ENCODE measurements at regions not wholly inside any gene's neighbourhood (a gene's known extent, or its start where the extent isn't known, plus 50 kb on each side); places are given as distances from the start of the nearest gene placed in this dataset.
A peak's percentile ranks its signal among the peaks of the same experiment; 100 is the strongest.

DNA sequence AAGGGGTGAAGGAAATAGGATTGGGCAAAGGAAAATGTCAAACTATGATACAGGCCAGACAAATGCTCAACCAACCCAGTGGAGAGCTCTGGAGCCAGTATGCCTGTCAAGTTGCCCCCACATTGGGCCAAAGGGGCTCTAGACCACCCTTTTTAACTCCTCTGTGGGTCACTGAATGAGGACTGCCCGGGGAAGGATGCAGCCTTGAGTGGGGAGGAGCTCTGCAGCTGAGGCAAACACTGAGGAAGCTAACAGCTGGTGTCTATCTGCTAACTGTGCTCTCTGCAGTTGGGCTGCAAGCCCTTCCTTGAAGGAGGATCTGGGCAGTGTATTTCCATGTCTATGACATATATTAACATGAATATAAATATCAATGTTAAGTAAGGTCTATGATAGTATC is 98.4 kb upstream of the PRSS16 start (continued):
- TF ChIP-seq, protein P1, sequence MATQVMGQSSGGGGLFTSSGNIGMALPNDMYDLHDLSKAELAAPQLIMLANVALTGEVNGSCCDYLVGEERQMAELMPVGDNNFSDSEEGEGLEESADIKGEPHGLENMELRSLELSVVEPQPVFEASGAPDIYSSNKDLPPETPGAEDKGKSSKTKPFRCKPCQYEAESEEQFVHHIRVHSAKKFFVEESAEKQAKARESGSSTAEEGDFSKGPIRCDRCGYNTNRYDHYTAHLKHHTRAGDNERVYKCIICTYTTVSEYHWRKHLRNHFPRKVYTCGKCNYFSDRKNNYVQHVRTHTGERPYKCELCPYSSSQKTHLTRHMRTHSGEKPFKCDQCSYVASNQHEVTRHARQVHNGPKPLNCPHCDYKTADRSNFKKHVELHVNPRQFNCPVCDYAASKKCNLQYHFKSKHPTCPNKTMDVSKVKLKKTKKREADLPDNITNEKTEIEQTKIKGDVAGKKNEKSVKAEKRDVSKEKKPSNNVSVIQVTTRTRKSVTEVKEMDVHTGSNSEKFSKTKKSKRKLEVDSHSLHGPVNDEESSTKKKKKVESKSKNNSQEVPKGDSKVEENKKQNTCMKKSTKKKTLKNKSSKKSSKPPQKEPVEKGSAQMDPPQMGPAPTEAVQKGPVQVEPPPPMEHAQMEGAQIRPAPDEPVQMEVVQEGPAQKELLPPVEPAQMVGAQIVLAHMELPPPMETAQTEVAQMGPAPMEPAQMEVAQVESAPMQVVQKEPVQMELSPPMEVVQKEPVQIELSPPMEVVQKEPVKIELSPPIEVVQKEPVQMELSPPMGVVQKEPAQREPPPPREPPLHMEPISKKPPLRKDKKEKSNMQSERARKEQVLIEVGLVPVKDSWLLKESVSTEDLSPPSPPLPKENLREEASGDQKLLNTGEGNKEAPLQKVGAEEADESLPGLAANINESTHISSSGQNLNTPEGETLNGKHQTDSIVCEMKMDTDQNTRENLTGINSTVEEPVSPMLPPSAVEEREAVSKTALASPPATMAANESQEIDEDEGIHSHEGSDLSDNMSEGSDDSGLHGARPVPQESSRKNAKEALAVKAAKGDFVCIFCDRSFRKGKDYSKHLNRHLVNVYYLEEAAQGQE (IDR thresholded peaks at IDR 0.05): no peak
- TF ChIP-seq HEYL (CRISPR knock-in tag; IDR thresholded peaks at IDR 0.05) (no peak), GATA3 (IDR thresholded peaks at IDR 0.05; ENCODE audit: borderline replicate concordance) (no peak), JUN (IDR thresholded peaks at IDR 0.05) (no peak), ZC3H11A (IDR thresholded peaks at IDR 0.05) (no peak)
- TF ChIP-seq, protein P2, sequence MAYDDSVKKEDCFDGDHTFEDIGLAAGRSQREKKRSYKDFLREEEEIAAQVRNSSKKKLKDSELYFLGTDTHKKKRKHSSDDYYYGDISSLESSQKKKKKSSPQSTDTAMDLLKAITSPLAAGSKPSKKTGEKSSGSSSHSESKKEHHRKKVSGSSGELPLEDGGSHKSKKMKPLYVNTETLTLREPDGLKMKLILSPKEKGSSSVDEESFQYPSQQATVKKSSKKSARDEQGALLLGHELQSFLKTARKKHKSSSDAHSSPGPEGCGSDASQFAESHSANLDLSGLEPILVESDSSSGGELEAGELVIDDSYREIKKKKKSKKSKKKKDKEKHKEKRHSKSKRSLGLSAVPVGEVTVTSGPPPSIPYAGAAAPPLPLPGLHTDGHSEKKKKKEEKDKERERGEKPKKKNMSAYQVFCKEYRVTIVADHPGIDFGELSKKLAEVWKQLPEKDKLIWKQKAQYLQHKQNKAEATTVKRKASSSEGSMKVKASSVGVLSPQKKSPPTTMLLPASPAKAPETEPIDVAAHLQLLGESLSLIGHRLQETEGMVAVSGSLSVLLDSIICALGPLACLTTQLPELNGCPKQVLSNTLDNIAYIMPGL (CRISPR knock-in tag; IDR thresholded peaks at IDR 0.05; ENCODE audit: borderline replicate concordance): no peak

DNA sequence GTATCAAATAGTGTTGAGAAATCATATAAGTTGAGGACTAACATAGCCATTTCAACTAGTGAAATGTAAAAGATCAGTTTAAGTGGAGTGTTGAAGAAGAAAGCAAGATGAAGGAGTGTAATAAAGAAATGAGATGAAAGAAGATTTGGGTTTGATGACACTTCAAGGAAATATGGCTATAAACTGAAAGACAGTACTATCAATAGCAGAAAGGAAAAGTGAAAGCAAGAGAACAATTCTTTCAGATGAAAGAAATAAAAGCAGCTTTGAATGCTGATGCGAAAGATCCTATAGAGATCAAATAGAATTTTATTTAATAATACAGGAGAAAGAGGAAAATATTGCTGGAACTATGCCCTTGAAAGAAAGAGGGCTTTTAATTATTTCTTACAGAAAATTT is 92.8 kb upstream of the PRSS16 start:
- no peaks in the 10 kb centered on the region for H3K4me1 ChIP-seq
- WGBS (ENCODE audit: missing lambda C conversion rate): 93% methylated on average over 1 of the region's 1 CpG
- FAIRE-seq (no peak), ATAC-seq (no peak), DNase-seq (ENCODE audit: low read depth in 1 of 2, low spot score in 1 of 2) (no peak)
- no peak overlapping the region for H3K4me3 ChIP-seq
- no peak for TF ChIP-seq SREBF2 (IDR thresholded peaks at IDR 0.05)
- TF ChIP-seq FOSB (CRISPR knock-in tag; IDR thresholded peaks at IDR 0.05): no peak
- TF ChIP-seq TP53 (CRISPR knock-in tag; IDR thresholded peaks at IDR 0.05): no peak
- no peak for TF ChIP-seq HOXB5 (CRISPR knock-in tag; IDR thresholded peaks at IDR 0.05)
- no peak for TF ChIP-seq ESRRA (IDR thresholded peaks at IDR 0.05; ENCODE audit: borderline replicate concordance, low read length)
- TF ChIP-seq, protein P3, sequence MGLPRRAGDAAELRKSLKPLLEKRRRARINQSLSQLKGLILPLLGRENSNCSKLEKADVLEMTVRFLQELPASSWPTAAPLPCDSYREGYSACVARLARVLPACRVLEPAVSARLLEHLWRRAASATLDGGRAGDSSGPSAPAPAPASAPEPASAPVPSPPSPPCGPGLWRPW (IDR thresholded peaks at IDR 0.05): no peak
- POLR2A ChIA-PET: no interaction called here
- no peaks in the 10 kb centered on the region for H3K9me3 ChIP-seq
- no peak overlapping the region for H3K27ac ChIP-seq
- no peak overlapping the region for H3K4me2 ChIP-seq
- CTCF ChIA-PET: interaction anchor here (1.1 kb wide), 1 partner anchor 27 kb away, joined by 3 read pairs; no protein-coding TSS in a partner anchor

DNA sequence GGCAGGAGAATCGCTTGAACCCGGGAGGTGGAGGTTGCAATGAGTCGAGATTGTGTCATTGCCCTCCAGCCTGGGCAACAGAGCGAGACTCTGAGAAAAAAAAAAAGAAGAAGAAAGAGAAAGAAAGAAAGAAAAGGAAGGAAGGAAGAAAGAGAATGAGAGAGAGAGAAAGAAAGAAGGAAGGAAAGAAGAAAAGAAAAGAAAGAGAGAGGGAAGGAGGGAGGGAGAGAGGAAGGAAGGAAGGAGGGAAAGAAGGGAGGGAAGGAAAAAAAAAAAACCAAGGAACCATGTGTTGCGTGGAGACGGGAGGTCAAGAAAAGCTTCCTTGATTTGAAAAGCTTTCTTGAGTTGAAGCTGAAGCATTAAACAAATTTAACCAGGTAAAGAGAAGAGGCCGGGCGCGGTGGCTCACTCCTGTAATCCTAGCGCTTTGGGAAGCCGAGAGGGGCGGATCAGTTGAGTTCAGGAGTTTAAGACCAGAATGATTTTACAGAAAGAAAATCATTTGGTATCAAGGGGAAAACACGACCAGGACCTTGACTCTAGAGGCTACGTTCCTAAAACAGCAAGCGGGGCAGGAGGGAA is 90.5 kb upstream of the PRSS16 start:
- peak overlapping the region; percentile 52 to 71; a peak in 5 of 6 replicates for H3K27ac ChIP-seq
- TF ChIP-seq, protein P4, sequence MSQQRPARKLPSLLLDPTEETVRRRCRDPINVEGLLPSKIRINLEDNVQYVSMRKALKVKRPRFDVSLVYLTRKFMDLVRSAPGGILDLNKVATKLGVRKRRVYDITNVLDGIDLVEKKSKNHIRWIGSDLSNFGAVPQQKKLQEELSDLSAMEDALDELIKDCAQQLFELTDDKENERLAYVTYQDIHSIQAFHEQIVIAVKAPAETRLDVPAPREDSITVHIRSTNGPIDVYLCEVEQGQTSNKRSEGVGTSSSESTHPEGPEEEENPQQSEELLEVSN (IDR thresholded peaks at IDR 0.05; ENCODE audit: borderline replicate concordance, low read depth): no peak
- whole genome bisulfite sequencing (ENCODE audit: missing lambda C conversion rate): 32% methylated on average over 15 of the region's 15 CpGs
- peak overlapping the region; percentile 66 for H3K4me3 ChIP-seq
- DNase-seq (ENCODE audit: low read depth in 1 of 2, low spot score in 1 of 2) (no peak), ATAC-seq (peak; percentile 12 to 51; a peak in 3 of 6 replicates), FAIRE-seq (no peak)
- ChIA-PET POLR2A (interaction anchor here (0.8 to 1.0 kb wide), 4 partner anchors 10 to 1214 kb away, joined by 4 to 16 read pairs (median 8); a partner anchor contains a TSS), CTCF (interaction anchor here (0.6 to 1.8 kb wide), 5 partner anchors 10 to 1108 kb away, joined by 3 to 5 read pairs (median 5); a partner anchor contains a TSS)
- peaks cover 3% of the 10 kb centered on the region; the same call in 1 of the 3 replicates for H3K4me1 ChIP-seq
- H3K4me2 ChIP-seq: peak overlapping the region; percentile 83
- H3K9me3 ChIP-seq: no peaks in the 10 kb centered on the region

All from A549 (cell line).